ENCODE measurements at regions not wholly inside any gene's neighbourhood (a gene's known extent, or its start where the extent isn't known, plus 50 kb on each side); places are given as distances from the start of the nearest gene placed in this dataset.
A peak's percentile ranks its signal among the peaks of the same experiment; 100 is the strongest.

GRCh38 chr4:63678358-63678931 lies 730.8 kb downstream of the TECRL start:
- no peak for DNase-seq (ENCODE audit: low read depth)
- TF ChIP-seq CTCF (IDR thresholded peaks at IDR 0.05; ENCODE audit: insufficient read depth, low read depth, low read length, missing control alignments) = no peak
- H3K4me3 ChIP-seq (ENCODE audit: low read depth, low read length) = no peak overlapping the region

- TF ChIP-seq CTCF (IDR thresholded peaks at IDR 0.05; ENCODE audit: insufficient read depth, low read depth, low read length, missing control alignments) = no peak
- DNase-seq (ENCODE audit: low read depth) = no peak
- H3K4me3 ChIP-seq (ENCODE audit: low read depth, low read length) = no peak overlapping the region
These were observed 738.5 kb downstream of the TECRL start for GRCh38 chr4:63670735-63671134.

- H3K4me3 ChIP-seq (ENCODE audit: low read depth, low read length) = no peak overlapping the region
- no peak for TF ChIP-seq CTCF (IDR thresholded peaks at IDR 0.05; ENCODE audit: insufficient read depth, low read depth, low read length, missing control alignments)
- DNase-seq (ENCODE audit: low read depth) = peak; percentile 19
These were observed 745.4 kb downstream of the TECRL start for GRCh38 chr4:63663870-63664269.

- DNase-seq (ENCODE audit: low read depth) = no peak
- TF ChIP-seq CTCF (IDR thresholded peaks at IDR 0.05; ENCODE audit: insufficient read depth, low read depth, low read length, missing control alignments) = no peak
- no peak overlapping the region for H3K4me3 ChIP-seq (ENCODE audit: low read depth, low read length)
These were observed 764.9 kb downstream of the TECRL start for GRCh38 chr4:63644396-63644795.

- no peak overlapping the region for H3K4me3 ChIP-seq (ENCODE audit: low read depth, low read length)
- DNase-seq (ENCODE audit: low read depth) = no peak
- TF ChIP-seq CTCF (IDR thresholded peaks at IDR 0.05; ENCODE audit: insufficient read depth, low read depth, low read length, missing control alignments) = no peak
These were observed 772.0 kb downstream of the TECRL start for GRCh38 chr4:63637270-63637669.

GRCh38 chr4:63632858-63633257 lies 776.4 kb downstream of the TECRL start:
- no peak for DNase-seq (ENCODE audit: low read depth)
- no peak for TF ChIP-seq CTCF (IDR thresholded peaks at IDR 0.05; ENCODE audit: insufficient read depth, low read depth, low read length, missing control alignments)

GRCh38 chr4:63620271-63620670 lies 789.0 kb downstream of the TECRL start:
- no peak overlapping the region for H3K4me3 ChIP-seq (ENCODE audit: low read depth, low read length)
- no peak for DNase-seq (ENCODE audit: low read depth)
- no peak for TF ChIP-seq CTCF (IDR thresholded peaks at IDR 0.05; ENCODE audit: insufficient read depth, low read depth, low read length, missing control alignments)

More at GRCh38 chr4:63632858-63633257, 776.4 kb downstream of the TECRL start:
- H3K4me3 ChIP-seq (ENCODE audit: low read depth, low read length) = no peak overlapping the region
